SK-N-SH (cell line): ENCODE measurements at regions not wholly inside any gene's neighbourhood (a gene's known extent, or its start where the extent isn't known, plus 50 kb on each side); places are given as distances from the start of the nearest gene placed in this dataset.

Experiments used
- CTCF ChIA-PET: fragments of 300-600, 350-600 bp; formaldehyde crosslinking; extraction: SDS; loops from one replicate; lab custom pipeline; 2021; lab: Yijun Ruan, JAX
- POLR2A ChIA-PET: fragments of 350-600 bp; sonication (Branson Sonifier 250); formaldehyde crosslinking; extraction: SDS; loops from one replicate; lab custom pipeline; 2020; ENCODE audit warnings: antibody characterized with exemption, inconsistent platforms; lab: Yijun Ruan, JAX
- DNase-seq: peaks from one replicate; pipeline ENCODE4 v3.0.0; 2012
- H2AFZ ChIP-seq: fragments of 200-600 bp; sonication (generic); 2 replicates; pipeline ENCODE4 v1.8.1; 2016; ENCODE audit warnings: antibody characterized with exemption, mild to moderate bottlenecking, low read depth
- H3F3A ChIP-seq: fragments of 200-600 bp; sonication (generic); replicated peaks from 2 replicates; pipeline ENCODE3; 2016; ENCODE audit warnings: antibody characterized with exemption, mild to moderate bottlenecking; ENCODE audit not compliant: insufficient read depth
- H3K27ac ChIP-seq, 2 experiments: fragments of 200-500 bp in 1 of 2; fragments of 200-600 bp in 1 of 2; sonication (Bioruptor generic) in 1 of 2; sonication (generic), shearing (Covaris generic) in 1 of 2; 2 replicates each; pipeline versions ENCODE4 v1.5.1 to v1.6.1; 2014 to 2016; ENCODE audit warnings: low read depth in 2 of 2, inconsistent platforms in 1 of 2, low read length in 1 of 2, mild to moderate bottlenecking in 1 of 2, mixed read lengths in 1 of 2
- H3K27me3 ChIP-seq: fragments of 200-600 bp; sonication (generic), shearing (Covaris generic); 2 replicates; pipeline ENCODE4 v1.6.1; 2016; ENCODE audit warnings: mixed run types; ENCODE audit not compliant: insufficient read depth
- H3K36me3 ChIP-seq, 2 experiments: fragments of 200-500 bp in 1 of 2; fragments of 200-600 bp in 1 of 2; sonication (Bioruptor generic) in 1 of 2; sonication (generic) in 1 of 2; replicated peaks in 1 of 2; 2 replicates each; pipeline versions ENCODE3 to v1.5.1; 2014 to 2016; ENCODE audit warnings: low read length in 1 of 2, mild to moderate bottlenecking in 1 of 2; ENCODE audit not compliant: insufficient read depth in 2 of 2, control insufficient read depth in 1 of 2
- H3K4me1 ChIP-seq, 2 experiments: fragments of 200-500 bp in 1 of 2; fragments of 200-600 bp in 1 of 2; sonication (Bioruptor generic) in 1 of 2; sonication (generic), shearing (Covaris generic) in 1 of 2; 2 replicates each; pipeline versions ENCODE4 v1.5.1 to v1.6.1; 2014 to 2016; ENCODE audit warnings: low read depth in 1 of 2, low read length in 1 of 2, mixed run types in 1 of 2; ENCODE audit not compliant: insufficient read depth in 2 of 2, control insufficient read depth in 1 of 2
- H3K4me2 ChIP-seq: fragments of 200-600 bp; sonication (generic), shearing (Covaris generic); 2 replicates; pipeline ENCODE4 v1.6.1; 2017; ENCODE audit warnings: mixed run types
- H3K4me3 ChIP-seq, 2 experiments: fragments of 200-500 bp in 1 of 2; fragments of 200-600 bp in 1 of 2; sonication (Bioruptor generic) in 1 of 2; sonication (generic), shearing (Covaris generic) in 1 of 2; 2 replicates each; pipeline versions ENCODE4 v1.5.1 to v1.8.1; 2014 to 2016; ENCODE audit warnings: low read depth in 2 of 2, inconsistent platforms in 1 of 2, low read length in 1 of 2, mild to moderate bottlenecking in 1 of 2, mixed read lengths in 1 of 2, moderate library complexity in 1 of 2
- H3K79me2 ChIP-seq: fragments of 200-600 bp; sonication (generic); 2 replicates; pipeline ENCODE4 v1.8.1; 2017; ENCODE audit warnings: mild to moderate bottlenecking; ENCODE audit not compliant: insufficient read depth
- H3K9ac ChIP-seq: fragments of 200-600 bp; sonication (generic); 2 replicates; pipeline ENCODE4 v1.6.1; 2017; ENCODE audit warnings: mixed run types
- H3K9me2 ChIP-seq: fragments of 200-600 bp; sonication (generic); 2 replicates; pipeline ENCODE4 v1.6.1; 2017; ENCODE audit warnings: mixed run types
- H3K9me3 ChIP-seq: fragments of 200-600 bp; sonication (generic); 2 replicates; pipeline ENCODE4 v1.6.1; 2017; ENCODE audit warnings: mixed run types, mild to moderate bottlenecking, moderate library complexity
- H4K20me1 ChIP-seq: fragments of 200-600 bp; sonication (generic); 2 replicates; pipeline ENCODE4 v1.6.1; 2017; ENCODE audit warnings: mild to moderate bottlenecking, mixed run types; ENCODE audit not compliant: insufficient read depth
- CTCF ChIP-seq: fragments of 200-600 bp; sonication (generic); IDR thresholded peaks from 2 replicates; pipeline ENCODE4 v1.6.1; 2017; ENCODE audit warnings: antibody characterized with exemption, mild to moderate bottlenecking, moderate library complexity
- ELF1 ChIP-seq: IDR thresholded peaks from 2 replicates; pipeline ENCODE4 v1.4.0; 2012
- EP300 ChIP-seq, 2 experiments: IDR thresholded peaks; 2 replicates each; pipeline versions ENCODE4 v1.4.0 to v1.6.1; 2012; ENCODE audit warnings: borderline replicate concordance in 1 of 2, low read depth in 1 of 2, low read length in 1 of 2
- FOSL2 ChIP-seq: IDR thresholded peaks from 2 replicates; pipeline ENCODE4 v1.4.0; 2012; ENCODE audit warnings: low read depth, mild to moderate bottlenecking, moderate library complexity, borderline replicate concordance
- GABPA ChIP-seq: IDR thresholded peaks from 2 replicates; pipeline ENCODE4 v1.4.0; 2012; ENCODE audit warnings: low read depth, mild to moderate bottlenecking
- GATA2 ChIP-seq: sonication (generic); formaldehyde crosslinking; IDR thresholded peaks from 2 replicates; pipeline ENCODE4 v1.5.0; 2020; ENCODE audit warnings: mild to moderate bottlenecking, missing genetic modification reagents
- NRF1 ChIP-seq: IDR thresholded peaks from 2 replicates; pipeline ENCODE4 v1.6.1; 2012; ENCODE audit warnings: low read depth, mild to moderate bottlenecking, low read length
- PBX3 ChIP-seq: IDR thresholded peaks from 2 replicates; pipeline ENCODE4; 2012
- RAD21 ChIP-seq: IDR thresholded peaks from 2 replicates; pipeline ENCODE4 v1.6.1; 2012; ENCODE audit warnings: mild to moderate bottlenecking, low read length
- REST ChIP-seq: IDR thresholded peaks from 2 replicates; pipeline ENCODE4 v1.6.1; 2012; ENCODE audit warnings: mild to moderate bottlenecking, low read depth, low read length, moderate library complexity
- RXRA ChIP-seq: IDR thresholded peaks from 2 replicates; pipeline ENCODE4 v1.4.0; 2012; ENCODE audit warnings: low read depth, mild to moderate bottlenecking, borderline replicate concordance
- SMC3 ChIP-seq: IDR thresholded peaks from 2 replicates; pipeline ENCODE4 v1.6.1; 2012; ENCODE audit warnings: low read depth, low read length, improper control_type of control experiment
- TCF12 ChIP-seq: IDR thresholded peaks from 2 replicates; pipeline ENCODE4 v1.4.0; 2012
- USF2 ChIP-seq: fragments of 150-350 bp; IDR thresholded peaks from 2 replicates; pipeline ENCODE4 v1.6.1; 2017; ENCODE audit warnings: antibody characterized with exemption, low read length, low read depth, borderline replicate concordance
- YY1 ChIP-seq: IDR thresholded peaks from 2 replicates; pipeline ENCODE4 v1.4.0; 2012; ENCODE audit warnings: low read depth, mild to moderate bottlenecking
- WGBS: methylation state at CpG from one replicate; pipeline ENCODE4 v1.1.6; 2017; ENCODE audit warnings: low lambda C conversion rate; 5-methylcytosine and 5-hydroxymethylcytosine counted together

GRCh38 chr17:34765291-34765690 is 185.9 kb downstream of the TMEM132E start:
- Histone ChIP-seq H3F3A (no peaks in the 10 kb centered on the region), H3K9ac (no peak overlapping the region), H3K4me3 (no peak overlapping the region), H3K9me3 (no peaks in the 10 kb centered on the region), H3K79me2 (no peaks in the 10 kb centered on the region), H3K9me2 (no peaks in the 10 kb centered on the region), H3K4me1 (no peaks in the 10 kb centered on the region; a peak in 1 of 4 replicates), H3K36me3 (no peaks in the 10 kb centered on the region)
- ChIA-PET CTCF (no interaction called here), POLR2A (no interaction called here)
- DNase-seq = no peak
- no peak for TF ChIP-seq RXRA
- TF ChIP-seq PBX3 = no peak
- TF ChIP-seq NRF1 = no peak
- TF ChIP-seq ELF1 = no peak
- TF ChIP-seq YY1 = no peak
- no peak for TF ChIP-seq CTCF
- TF ChIP-seq USF2 = no peak
- no peak for TF ChIP-seq TCF12
- no peak for TF ChIP-seq GABPA
- no peak for TF ChIP-seq SMC3
- TF ChIP-seq FOSL2 = no peak
- TF ChIP-seq RAD21 = no peak
- no peak for TF ChIP-seq EP300 (IDR thresholded peaks at IDR 0.05; ENCODE audit: borderline replicate concordance in 1 of 2, low read depth in 1 of 2, low read length in 1 of 2)
- no peak for TF ChIP-seq GATA2 (CRISPR knock-in tag)
- no peak for TF ChIP-seq REST
- TF ChIP-seq, all 33 proteins: peak for 0
- WGBS = 37% methylated on average over 5 of the region's 5 CpGs
- no peak overlapping the region for H3K4me2 ChIP-seq
- H3K27ac ChIP-seq = no peak overlapping the region
- H4K20me1 ChIP-seq = no peaks in the 10 kb centered on the region
- H3K27me3 ChIP-seq = no peaks in the 10 kb centered on the region
- no peak overlapping the region for H2AFZ ChIP-seq
